ENCODE measurements at regions not wholly inside any gene's neighbourhood (a gene's known extent, or its start where the extent isn't known, plus 50 kb on each side); places are given as distances from the start of the nearest gene placed in this dataset.

- intact Hi-C loops (cut with DNase I) = no loop called here
- 80 to 92% methylated on average over 17 to 19 of the region's 19 CpGs for WGBS, 2 donors
- H3K4me1 ChIP-seq = peaks cover 10% of the 10 kb centered on the region
Measured at GRCh38 chr5:139740138-139740991, 55.2 kb upstream of the PSD2 start.

DNA sequence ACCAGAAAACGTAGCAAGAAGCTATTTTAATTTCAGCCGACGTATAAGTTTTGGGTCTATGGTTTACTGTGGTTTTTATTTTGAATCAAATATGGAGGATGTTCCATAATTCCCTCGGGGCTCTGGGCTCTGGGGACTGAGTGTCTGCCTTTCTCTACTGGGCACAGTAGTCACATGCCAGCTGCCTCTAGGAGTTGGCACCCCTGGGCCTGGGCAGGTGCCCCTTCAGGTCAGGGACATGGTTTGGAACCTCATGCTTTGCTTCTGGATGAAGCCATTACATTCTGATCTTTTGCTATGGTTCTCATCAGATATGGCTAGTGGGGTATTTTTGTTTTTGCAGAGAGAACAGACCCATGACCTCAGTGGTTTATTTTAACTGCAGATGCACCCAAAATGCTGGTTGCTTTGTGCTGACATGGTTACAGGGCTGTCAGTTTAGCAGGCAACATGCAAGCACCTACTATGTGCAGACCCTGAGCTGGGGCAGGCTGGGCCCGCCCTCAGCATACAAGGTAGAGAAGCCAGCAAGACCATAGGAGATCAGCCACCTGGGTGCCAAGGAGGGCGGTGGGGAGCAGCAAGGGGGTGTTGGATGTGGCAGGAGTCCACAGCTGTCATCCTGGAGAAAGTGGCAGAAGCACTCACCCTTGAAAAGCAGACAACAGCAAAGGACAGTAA is 54.5 kb upstream of the PSD2 start:
- intact Hi-C loops (cut with DNase I) = no loop called here
- H3K27ac ChIP-seq = no peak overlapping the region
- 86 to 89% methylated on average over 5 to 6 of the region's 6 CpGs for WGBS, 2 donors

More at GRCh38 chr5:139740138-139740991, 55.2 kb upstream of the PSD2 start:
- Histone ChIP-seq H3K9me3 (no peaks in the 10 kb centered on the region), H3K27ac (no peak overlapping the region), H3K27me3 (no peaks in the 10 kb centered on the region), H3K4me3 (no peak overlapping the region), H3K36me3 (replicated peaks in 1 of 2; ENCODE audit: insufficient read depth in 1 of 2, low read depth in 2 of 2) (no peaks in the 10 kb centered on the region)
- no peak for DNase-seq
- no peak for ATAC-seq
- no peak for TF ChIP-seq POLR2A (IDR thresholded peaks at IDR 0.05)
- TF ChIP-seq, protein P1, sequence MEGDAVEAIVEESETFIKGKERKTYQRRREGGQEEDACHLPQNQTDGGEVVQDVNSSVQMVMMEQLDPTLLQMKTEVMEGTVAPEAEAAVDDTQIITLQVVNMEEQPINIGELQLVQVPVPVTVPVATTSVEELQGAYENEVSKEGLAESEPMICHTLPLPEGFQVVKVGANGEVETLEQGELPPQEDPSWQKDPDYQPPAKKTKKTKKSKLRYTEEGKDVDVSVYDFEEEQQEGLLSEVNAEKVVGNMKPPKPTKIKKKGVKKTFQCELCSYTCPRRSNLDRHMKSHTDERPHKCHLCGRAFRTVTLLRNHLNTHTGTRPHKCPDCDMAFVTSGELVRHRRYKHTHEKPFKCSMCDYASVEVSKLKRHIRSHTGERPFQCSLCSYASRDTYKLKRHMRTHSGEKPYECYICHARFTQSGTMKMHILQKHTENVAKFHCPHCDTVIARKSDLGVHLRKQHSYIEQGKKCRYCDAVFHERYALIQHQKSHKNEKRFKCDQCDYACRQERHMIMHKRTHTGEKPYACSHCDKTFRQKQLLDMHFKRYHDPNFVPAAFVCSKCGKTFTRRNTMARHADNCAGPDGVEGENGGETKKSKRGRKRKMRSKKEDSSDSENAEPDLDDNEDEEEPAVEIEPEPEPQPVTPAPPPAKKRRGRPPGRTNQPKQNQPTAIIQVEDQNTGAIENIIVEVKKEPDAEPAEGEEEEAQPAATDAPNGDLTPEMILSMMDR (IDR thresholded peaks at IDR 0.05) = no peak

DNA sequence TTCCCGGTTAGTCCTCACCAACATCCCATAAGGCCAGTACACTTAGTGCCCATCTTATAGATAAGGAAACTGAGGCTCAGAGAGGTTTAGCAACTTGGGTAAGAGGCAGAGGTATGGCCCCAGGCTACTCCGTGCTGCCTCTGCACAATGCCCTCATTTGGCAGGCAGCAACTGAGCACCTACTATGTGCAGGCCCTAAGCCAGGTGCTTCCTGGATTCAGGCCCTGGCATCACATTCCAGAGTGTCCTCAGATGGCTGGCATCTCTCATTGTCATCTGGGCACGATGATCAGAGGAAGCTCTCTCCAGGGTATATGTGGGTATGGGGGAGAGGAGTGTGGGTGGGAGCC is 53.8 kb upstream of the PSD2 start:
- no peak overlapping the region for H3K4me3 ChIP-seq
- ATAC-seq = no peak
- DNase-seq = no peak
- peaks cover 24% of the 10 kb centered on the region for H3K4me1 ChIP-seq
- H3K27me3 ChIP-seq = peaks cover 0 to 2% of the 10 kb centered on the region in 2 donors
- no peaks in the 10 kb centered on the region for H3K9me3 ChIP-seq
- TF ChIP-seq POLR2A (IDR thresholded peaks at IDR 0.05) = no peak
- TF ChIP-seq, protein P1 (IDR thresholded peaks at IDR 0.05) = no peak
- intact Hi-C loops (cut with DNase I) = no loop called here
- WGBS, 2 donors = 68 to 70% methylated on average over 2 to 3 of the region's 3 CpGs
- H3K27ac ChIP-seq = no peak overlapping the region
- H3K36me3 ChIP-seq (replicated peaks in 1 of 2; ENCODE audit: insufficient read depth in 1 of 2, low read depth in 2 of 2) = no peaks in the 10 kb centered on the region

More for the DNA sequence above, 54.5 kb upstream of the PSD2 start:
- no peak overlapping the region for H3K4me3 ChIP-seq
- TF ChIP-seq, protein P1 (IDR thresholded peaks at IDR 0.05) = no peak
- no peak for TF ChIP-seq POLR2A (IDR thresholded peaks at IDR 0.05)
- H3K9me3 ChIP-seq = no peaks in the 10 kb centered on the region
- DNase-seq (no peak), ATAC-seq (no peak)
- no peaks in the 10 kb centered on the region for H3K27me3 ChIP-seq
- no peaks in the 10 kb centered on the region for H3K36me3 ChIP-seq (replicated peaks in 1 of 2; ENCODE audit: insufficient read depth in 1 of 2, low read depth in 2 of 2)
- H3K4me1 ChIP-seq = peaks cover 17% of the 10 kb centered on the region

- Histone ChIP-seq H3K4me3 (no peak overlapping the region), H3K27ac (no peak overlapping the region), H3K27me3 (peaks cover 0 to 5% of the 10 kb centered on the region in 2 donors), H3K4me1 (peaks cover 30% of the 10 kb centered on the region), H3K36me3 (replicated peaks in 1 of 2; ENCODE audit: insufficient read depth in 1 of 2, low read depth in 2 of 2) (no peaks in the 10 kb centered on the region), H3K9me3 (no peaks in the 10 kb centered on the region)
- 83 to 87% methylated on average over 14 of the region's 14 CpGs for WGBS, 2 donors
- DNase-seq (no peak), ATAC-seq (no peak)
- TF ChIP-seq POLR2A (IDR thresholded peaks at IDR 0.05) = no peak
- TF ChIP-seq, protein P1 (IDR thresholded peaks at IDR 0.05) = no peak
- intact Hi-C loops (cut with DNase I) = no loop called here
Measured at GRCh38 chr5:139742173-139742903, 53.3 kb upstream of the PSD2 start.

Measured in body of pancreas (tissue), 4 donors.